Activated CD4-positive, alpha-beta T cell treated with anti-CD3 and anti-CD28 coated beads for 48 hours (primary cell): ENCODE measurements at regions not wholly inside any gene's neighbourhood (a gene's known extent, or its start where the extent isn't known, plus 50 kb on each side); places are given as distances from the start of the nearest gene placed in this dataset.
"Not testable (repeated sequence)": the region's sequence is repeated elsewhere in the genome, so short reads cannot be mapped to it uniquely, and the experiment has no call there.

Source experiments
- DNase-seq: peaks from one replicate; pipeline ENCODE4 v3.0.0-alpha.2; 2020

DNA sequence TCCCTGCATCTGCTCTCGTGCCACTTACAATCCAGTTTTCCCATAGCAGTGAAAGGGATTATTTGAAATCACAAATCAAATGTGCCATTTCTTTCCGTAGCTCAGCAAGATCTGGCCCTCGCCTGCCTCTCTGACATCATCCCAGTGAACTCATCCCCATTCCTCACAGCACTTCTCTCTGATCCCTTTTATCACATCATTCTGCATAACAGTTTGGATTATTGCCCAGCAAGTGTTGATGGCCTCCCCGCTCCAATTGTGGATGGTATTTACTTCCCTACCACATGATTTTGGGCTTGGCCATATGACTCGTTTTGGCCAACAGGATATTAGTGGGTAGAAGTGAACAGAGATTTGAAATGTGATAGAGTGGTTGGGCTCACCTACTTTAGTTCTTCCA lies 185.0 kb downstream of the NPIPA7 start:
- not testable (repeated sequence) for DNase-seq

DNA sequence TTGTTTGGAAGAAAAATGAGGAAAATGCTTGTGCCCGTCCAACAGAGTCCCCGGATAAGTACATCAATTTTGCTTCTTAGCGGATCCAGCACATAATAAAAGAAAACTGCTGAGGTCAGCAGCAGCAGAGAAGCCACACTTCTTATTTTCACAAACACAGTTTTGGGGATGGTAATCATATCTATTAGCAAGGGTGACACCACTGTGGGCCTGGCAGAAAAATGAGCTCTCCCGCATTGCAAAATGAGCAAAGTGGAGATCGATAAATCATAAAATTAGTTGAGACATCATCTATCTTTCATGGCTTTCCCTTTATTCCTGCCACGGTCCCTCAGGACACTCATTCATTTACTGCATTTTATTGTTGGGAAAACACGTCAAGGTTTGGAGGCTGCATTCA lies 186.4 kb downstream of the NPIPA7 start:
- not testable (repeated sequence) for DNase-seq

DNA sequence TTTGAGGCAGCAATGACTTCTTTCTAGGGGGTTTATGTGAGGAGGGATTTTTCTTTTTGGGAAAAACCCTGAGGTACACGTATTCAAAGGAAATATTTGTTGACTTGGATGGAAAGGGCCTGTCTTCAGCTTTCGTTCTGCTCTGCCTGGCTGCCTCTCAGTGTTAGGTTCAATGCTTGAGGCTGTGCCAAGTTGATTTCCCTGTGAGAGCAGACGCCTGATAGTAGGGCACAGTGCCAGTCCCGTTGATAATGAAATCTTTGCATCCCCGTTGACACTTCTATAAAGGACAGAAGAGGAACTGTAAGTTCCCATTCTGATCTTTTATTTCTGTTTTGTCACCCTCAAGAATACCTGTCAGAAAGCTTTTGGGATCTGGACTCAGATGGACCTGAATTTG lies 191.1 kb downstream of the NPIPA7 start:
- not testable (repeated sequence) for DNase-seq

- not testable (repeated sequence) for DNase-seq
Observed at GRCh38 chr16:16570874-16571273, 191.9 kb downstream of the NPIPA7 start.

DNA sequence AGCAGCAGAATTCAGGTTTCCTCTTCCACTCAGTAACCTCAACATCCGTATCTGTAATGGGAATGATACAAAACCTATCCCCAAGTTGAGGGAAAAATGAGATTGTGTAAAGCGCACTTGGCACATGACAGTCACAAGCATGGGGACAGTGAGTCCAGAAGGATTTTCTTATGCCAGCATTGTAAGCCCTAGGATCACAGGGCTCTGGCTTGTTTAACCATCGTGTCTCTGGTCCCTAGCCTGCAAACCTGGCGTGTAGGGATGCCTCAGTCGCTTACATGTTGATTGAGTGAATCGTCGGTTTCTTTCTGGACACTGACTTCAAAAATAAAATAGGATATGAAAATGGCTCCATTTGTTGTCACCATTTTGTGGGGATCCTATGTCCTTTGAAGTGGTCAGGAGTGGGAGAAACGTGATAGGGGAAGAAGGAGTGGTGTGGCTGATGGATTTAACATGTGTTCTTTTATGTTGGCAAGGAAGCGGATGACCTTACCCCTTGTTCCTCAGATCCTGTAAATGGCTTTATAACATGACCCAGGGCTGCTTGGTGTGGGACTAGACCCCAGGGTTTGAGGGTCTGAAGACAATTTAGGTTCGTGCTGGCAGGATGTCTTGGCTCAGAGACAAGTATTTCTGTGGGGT lies 193.3 kb downstream of the NPIPA7 start:
- not testable (repeated sequence) for DNase-seq

DNA sequence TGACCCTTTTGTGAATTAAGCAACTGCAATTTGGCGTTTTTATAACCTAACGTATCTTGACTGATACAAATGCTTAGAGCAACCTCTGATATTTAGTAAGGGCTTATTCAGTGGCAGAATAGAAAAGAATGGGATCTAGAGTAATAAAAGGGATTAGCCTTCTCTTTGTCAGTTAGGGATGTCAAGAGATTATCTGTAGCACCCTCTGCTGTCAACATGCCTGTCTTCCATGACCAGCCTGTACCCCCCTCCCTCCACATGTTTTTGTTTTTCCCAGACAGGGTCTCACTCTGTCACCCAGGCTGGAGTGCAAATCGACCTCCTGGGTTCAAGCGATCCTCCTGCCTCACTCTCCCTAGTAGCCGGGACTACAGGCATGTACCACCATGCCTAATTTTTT lies 198.1 kb downstream of the NPIPA7 start:
- DNase-seq = not testable (repeated sequence)

GRCh38 chr16:16578701-16579100 lies 199.8 kb downstream of the NPIPA7 start:
- DNase-seq = no peak

DNA sequence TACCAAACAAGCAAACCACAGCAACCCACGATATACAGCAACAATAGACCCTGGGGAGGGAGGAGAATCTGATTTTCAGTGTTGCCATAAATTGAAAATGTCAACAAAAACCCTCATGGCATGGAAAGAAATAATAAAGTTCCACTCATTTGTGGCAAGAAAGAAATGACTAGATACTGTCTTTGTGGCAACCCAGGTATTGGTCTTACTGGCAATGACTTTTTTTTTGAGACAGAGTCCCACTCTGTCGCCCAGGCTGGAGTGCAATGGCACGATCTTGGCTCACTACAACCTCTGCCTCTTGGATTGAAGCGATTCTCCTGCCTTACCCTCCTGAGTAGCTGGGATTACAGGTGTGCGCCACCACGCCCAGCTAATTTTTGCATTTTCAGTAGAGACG lies 204.0 kb downstream of the NPIPA7 start:
- peak; percentile 4 for DNase-seq

- not testable (repeated sequence) for DNase-seq
Observed at GRCh38 chr16:16586073-16586651, 207.2 kb downstream of the NPIPA7 start.

DNA sequence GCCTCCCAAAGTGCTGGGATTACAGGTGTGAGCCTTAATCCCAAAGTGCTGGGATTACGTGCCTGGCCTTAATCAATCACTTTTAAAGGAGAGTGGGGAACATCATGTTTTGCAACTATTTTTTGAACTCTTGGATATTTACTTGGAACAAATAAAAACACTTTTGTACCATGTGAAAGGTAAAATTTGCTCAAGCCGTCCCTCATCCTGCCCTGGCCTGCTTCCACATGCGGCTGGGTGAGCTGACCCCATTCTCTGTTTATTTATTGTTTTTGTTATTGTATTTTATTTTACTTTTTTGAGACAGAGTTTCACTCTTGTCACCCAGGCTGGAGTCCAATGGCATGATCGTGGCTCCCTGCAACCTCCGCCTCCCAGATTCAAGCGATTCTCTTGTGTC lies 208.0 kb downstream of the NPIPA7 start:
- DNase-seq = not testable (repeated sequence)

DNA sequence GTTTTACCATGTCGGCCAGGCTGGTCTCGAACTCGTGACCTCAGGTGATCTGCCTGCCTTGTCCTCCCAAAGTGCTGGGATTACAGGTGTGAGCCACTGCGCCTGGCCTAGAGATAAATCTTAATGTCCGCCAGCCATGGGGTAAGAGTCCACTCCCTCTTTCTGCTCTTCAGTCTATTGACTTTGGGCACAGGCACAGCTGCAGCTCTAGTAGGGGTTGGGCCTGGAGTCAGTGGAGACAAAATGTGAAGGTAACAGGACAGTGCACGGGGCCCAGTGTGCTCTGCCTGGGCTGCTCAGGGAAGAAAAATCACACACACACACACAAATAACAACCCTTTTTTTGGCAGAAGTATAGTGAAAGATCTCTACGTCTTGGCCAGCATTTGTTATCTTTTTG lies 209.5 kb downstream of the NPIPA7 start:
- not testable (repeated sequence) for DNase-seq

GRCh38 chr16:16590654-16591318 lies 211.8 kb downstream of the NPIPA7 start:
- DNase-seq = not testable (repeated sequence)

DNA sequence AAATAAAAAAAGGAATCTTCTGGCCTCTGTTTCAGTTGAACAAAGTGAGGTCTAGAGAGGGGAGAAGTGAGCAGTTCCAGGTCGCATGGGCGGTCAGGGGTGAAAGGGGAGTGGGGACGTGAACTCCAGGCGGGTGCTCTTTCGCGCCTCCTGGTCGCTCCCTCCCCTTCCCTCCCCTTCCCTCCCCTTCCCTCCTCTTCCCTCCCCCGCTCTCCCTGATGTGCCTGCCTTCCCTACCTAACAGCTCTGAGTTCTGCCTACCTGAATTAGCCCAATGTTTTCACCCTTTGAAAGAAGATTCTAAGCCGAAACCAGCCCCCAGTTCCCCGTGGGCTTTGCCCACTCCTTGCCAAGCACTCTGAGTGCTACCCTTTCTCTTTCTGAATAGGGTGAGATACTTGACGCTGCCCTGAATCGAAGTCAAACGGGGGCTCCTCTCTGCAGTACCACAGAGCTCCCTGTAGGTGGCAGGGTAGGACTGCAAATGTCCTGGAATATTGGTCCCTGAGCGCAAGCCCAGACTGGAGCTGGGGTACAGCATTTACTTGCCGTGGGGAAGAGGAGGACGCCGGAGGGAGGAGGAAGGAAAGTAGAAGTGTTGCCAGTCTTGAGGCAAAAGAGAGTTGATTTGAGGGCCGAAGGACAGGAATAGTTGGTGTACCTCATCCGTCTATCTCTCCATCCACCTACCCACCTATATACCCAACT lies 214.4 kb downstream of the NPIPA7 start:
- peak; percentile 60 for DNase-seq

DNA sequence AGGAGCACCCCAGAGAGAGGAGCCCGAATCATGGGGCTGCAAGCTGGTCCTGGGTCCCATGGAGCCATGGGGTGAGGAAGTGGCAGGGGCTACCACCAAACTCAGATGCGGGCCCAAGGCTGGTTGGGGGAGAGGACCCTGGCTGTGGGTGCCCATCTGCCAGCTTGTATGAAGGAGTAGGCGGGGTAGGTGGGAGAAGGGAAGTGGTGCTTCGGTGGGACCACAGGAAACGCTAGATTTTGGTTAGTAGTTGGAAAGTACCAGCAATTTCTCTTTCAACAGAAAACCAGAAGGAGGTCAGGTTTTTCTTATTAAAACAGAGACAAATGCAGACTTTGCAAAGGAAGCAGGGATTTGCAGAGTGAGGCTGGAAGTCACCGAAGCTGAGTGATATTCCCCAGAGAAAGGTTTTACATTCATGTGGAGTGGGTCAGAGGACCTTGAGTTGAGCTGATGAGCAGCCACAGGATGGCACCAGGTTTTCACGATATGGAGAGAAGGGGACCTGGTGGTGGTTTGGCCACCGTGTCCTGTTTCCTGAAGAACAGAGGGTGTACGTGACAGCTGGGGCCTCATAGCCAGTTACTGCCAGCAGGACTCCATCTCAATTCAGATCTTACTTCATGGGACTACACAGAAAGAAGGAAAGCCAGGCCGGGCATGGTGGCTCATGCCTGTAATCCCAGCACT lies 216.2 kb downstream of the NPIPA7 start:
- not testable (repeated sequence) for DNase-seq

- not testable (repeated sequence) for DNase-seq
Observed at GRCh38 chr16:16601239-16601638, 222.3 kb downstream of the NPIPA7 start.

DNA sequence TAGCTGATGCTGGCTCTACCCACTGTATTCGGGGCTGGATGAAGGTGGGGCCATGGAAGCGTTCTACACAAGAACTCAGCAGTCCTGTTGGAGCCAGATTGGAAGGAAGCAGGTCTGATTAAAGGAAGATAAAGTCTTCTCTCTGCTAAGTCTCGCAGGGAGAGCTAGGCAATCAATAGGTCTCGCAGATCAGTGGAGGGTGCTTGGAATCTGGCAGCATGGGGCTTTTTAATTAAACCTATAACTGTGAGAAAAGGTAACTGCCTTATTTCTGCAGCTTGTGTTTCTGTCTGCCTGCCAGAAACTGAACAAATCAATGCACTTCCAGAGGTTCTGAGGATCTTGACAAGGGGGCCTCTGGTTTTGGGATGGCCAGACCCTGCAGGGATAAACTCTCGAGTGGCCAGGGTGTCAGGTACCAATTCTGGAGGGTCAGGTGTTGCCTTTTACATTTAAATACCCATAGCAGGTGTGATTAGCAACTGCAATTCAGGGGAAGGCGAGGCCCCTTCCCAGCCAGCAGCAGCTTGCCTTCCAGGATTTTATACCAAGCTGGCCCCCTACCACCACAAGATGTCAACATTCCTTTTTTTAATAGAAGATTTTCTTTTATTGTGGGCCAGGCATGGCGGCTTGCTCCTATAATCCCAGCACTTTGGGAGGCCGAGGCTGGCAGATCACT lies 228.6 kb downstream of the NPIPA7 start:
- not testable (repeated sequence) for DNase-seq

DNA sequence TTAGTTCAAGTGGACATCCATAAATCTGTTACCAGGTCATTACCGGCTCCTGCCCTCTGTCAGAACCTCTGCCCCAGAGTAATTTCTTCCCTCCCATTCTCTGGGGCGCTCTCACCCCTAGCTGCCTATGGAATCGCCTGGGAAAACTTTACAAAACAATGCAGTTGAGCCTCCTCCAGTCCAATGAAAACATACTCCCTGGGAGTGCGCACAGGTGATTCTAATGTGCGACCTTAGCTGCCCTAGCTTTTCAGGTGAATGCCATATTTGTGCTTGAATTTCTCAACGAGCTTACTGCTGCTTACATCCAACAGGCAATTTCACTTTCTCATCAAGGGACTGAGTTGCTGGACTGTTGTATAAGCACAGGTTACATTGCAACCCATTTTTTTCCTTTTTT lies 230.7 kb downstream of the NPIPA7 start:
- not testable (repeated sequence) for DNase-seq

DNA sequence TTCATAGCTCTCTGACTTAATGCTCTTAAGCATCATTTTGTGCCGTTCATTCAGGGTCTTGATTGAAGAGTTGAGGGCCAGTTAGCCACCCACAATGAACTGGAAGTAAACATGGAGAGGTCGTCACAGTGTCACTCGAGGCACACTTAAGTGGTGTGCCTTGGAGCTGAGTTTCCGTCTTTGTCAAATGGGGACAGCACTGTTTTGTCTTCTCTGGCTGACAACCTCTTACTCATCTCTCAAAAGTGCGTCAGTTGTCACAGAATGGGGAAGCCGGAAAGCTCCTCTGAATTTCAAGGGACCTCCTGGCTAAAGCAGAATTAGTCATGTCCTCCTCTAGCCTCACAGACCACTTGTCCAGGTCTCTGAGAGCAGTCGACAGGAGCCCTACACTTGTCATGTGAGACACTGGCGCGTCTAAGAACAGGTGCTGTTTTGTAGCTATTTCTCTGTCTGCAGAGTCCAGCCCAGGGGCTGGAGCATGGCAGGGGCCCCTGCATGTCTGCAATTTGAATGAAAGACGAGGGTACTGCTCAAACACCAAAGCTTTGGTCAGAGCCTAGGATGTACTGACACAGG lies 231.5 kb downstream of the NPIPA7 start:
- DNase-seq = not testable (repeated sequence)

DNA sequence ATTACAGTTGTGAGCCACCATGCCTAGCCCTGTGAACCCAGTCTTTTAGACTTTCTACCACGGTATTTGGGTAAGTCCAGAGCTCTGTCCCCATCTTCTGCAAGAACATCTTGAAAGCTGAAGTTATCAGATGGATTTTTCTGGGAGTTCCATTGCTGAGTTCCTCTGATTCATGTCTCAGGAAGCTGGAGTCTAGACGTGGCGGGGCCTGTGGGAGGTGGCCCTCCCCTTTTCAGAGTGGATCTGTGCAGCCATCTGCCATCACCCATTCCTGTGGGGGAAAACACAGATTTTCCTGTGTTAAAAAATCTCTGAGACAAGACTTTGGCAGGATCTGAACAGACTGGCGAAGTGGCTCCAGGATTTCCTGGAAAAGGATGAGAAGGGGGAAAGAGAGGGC lies 234.3 kb downstream of the NPIPA7 start:
- not testable (repeated sequence) for DNase-seq

DNA sequence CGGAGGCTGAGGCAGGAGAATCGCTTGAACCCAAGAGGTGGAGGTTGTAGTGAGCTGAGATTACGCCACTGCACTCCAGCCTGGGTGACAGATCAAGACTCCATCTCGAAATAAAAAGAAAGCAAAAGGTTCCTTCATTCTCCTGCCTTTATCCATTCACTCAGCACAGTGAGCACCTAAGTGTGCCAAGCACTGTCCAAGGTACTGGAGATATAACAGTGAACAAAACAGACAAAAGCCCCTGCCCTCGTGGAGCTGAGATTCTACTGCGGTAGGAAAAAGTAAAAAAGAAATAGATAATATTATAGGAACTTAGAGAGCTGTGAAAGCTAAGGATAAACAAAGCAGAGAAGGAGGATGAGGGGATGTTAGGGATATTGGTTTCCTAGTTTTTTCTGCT lies 235.5 kb downstream of the NPIPA7 start:
- not testable (repeated sequence) for DNase-seq

DNA sequence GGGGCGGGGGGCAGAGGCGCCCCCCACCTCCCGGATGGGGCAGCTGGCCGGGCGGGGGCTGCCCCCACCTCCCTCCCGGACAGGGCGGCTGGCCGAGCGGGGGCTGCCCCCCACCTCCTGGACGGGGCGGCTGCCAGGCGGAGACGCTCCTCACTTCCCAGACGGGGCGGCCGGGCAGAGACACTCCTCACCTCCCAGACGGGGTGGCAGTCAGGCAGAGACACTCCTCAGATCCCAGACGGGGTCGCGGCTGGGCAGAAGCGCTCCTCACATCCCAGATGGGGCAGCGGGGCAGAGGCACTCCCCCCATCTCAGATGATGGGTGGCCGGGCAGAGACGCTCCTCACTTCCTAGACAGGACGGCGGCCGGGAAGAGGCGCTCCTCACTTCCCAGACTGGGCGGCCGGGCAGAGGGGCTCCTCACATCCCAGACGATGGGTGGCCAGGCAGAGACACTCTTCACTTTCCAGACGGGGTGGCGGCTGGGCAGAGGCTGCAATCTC lies 240.1 kb downstream of the NPIPA7 start:
- not testable (repeated sequence) for DNase-seq

DNA sequence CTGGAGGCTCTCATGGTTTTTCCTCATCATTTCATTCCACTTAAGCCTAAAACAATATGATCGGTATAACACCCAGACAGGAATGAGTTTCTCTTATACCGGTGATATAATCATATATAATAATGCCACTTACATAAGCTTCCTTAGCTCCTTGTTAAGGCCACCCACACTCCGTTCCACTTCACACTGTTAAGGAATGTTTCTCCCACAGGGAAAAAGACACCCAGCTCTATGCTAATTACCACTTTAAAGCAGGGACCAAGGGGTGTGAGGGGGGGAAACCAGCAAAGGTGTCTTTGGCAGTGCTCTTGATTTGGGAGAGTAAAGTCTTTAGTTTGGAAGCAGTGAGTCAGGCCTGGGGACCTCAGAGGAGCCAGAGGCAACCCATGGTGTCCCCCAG lies 245.4 kb downstream of the NPIPA7 start:
- DNase-seq = not testable (repeated sequence)
